ENCODE measurements at regions not wholly inside any gene's neighbourhood (a gene's known extent, or its start where the extent isn't known, plus 50 kb on each side); places are given as distances from the start of the nearest gene placed in this dataset.

- no peak for DNase-seq
These were observed 226.5 kb downstream of the FOXO1 start for GRCh38 chr13:40439928-40440327.

- DNase-seq: no peak
These were observed 225.2 kb downstream of the FOXO1 start for GRCh38 chr13:40440990-40441820.

GRCh38 chr13:40442231-40442630, 224.2 kb downstream of the FOXO1 start:
- DNase-seq: no peak

GRCh38 chr13:40442826-40443225, 223.6 kb downstream of the FOXO1 start:
- no peak for DNase-seq

GRCh38 chr13:40444241-40444640, 222.2 kb downstream of the FOXO1 start:
- DNase-seq: no peak

GRCh38 chr13:40445557-40445990, 220.9 kb downstream of the FOXO1 start:
- no peak for DNase-seq

- no peak for DNase-seq
These were observed 220.1 kb downstream of the FOXO1 start for GRCh38 chr13:40446365-40446764.

- DNase-seq: no peak
These were observed 218.6 kb downstream of the FOXO1 start for GRCh38 chr13:40447857-40448256.

GRCh38 chr13:40452038-40452666, 214.3 kb downstream of the FOXO1 start:
- DNase-seq: no peak

GRCh38 chr13:40452741-40453334, 213.6 kb downstream of the FOXO1 start:
- no peak for DNase-seq

GRCh38 chr13:40453351-40454021, 213.0 kb downstream of the FOXO1 start:
- no peak for DNase-seq

- DNase-seq: no peak
These were observed 210.0 kb downstream of the FOXO1 start for GRCh38 chr13:40456397-40456953.

GRCh38 chr13:40456979-40457553, 209.4 kb downstream of the FOXO1 start:
- DNase-seq: no peak

- DNase-seq: no peak
These were observed 208.3 kb downstream of the FOXO1 start for GRCh38 chr13:40457929-40458719.

GRCh38 chr13:40458720-40458990, 207.8 kb downstream of the FOXO1 start:
- DNase-seq: no peak

- no peak for DNase-seq
These were observed 206.3 kb downstream of the FOXO1 start for GRCh38 chr13:40460116-40460515.

- DNase-seq: no peak
These were observed 202.0 kb downstream of the FOXO1 start for GRCh38 chr13:40464337-40465014.

GRCh38 chr13:40465015-40465390, 201.4 kb downstream of the FOXO1 start:
- no peak for DNase-seq

- DNase-seq: no peak
These were observed 200.2 kb downstream of the FOXO1 start for GRCh38 chr13:40466272-40466671.

- no peak for DNase-seq
These were observed 198.1 kb downstream of the FOXO1 start for GRCh38 chr13:40468227-40468838.
